ENCODE measurements at regions not wholly inside any gene's neighbourhood (a gene's known extent, or its start where the extent isn't known, plus 50 kb on each side); places are given as distances from the start of the nearest gene placed in this dataset.

DNA sequence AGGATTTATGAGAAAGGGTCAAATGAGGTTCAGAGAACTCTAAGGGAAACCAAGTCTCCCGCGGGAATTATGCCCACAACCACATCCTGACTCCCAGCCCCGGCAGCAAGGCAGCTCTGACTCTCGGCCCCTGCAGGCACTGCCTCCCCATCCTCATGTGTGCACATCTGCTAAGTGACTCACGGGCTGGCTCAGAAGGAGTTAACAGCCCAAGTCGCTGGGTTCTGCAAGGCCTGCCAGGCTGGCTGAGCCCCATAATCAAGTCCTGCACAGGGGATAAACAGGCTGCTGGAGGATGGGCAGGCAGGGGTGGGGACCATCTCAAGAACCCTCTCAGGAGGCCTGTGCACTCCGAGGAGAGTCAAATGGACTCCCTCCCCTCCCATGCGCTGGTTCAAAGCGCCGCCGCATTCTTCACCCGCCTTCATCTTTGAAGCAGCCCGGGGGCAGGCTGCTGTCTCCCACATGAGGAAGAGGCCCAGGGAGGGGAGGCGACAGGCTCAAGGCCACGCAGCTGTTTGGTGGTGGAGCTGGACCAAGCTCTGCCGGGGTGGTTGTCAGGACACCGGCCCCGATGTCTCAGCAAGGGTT lies 344.3 kb downstream of the MATN1 start (continued):
- TF ChIP-seq GABPA (IDR thresholded peaks at IDR 0.05 in 1 of 2, conservative IDR thresholded peaks at IDR 0.05 in 1 of 2): no peak

DNA sequence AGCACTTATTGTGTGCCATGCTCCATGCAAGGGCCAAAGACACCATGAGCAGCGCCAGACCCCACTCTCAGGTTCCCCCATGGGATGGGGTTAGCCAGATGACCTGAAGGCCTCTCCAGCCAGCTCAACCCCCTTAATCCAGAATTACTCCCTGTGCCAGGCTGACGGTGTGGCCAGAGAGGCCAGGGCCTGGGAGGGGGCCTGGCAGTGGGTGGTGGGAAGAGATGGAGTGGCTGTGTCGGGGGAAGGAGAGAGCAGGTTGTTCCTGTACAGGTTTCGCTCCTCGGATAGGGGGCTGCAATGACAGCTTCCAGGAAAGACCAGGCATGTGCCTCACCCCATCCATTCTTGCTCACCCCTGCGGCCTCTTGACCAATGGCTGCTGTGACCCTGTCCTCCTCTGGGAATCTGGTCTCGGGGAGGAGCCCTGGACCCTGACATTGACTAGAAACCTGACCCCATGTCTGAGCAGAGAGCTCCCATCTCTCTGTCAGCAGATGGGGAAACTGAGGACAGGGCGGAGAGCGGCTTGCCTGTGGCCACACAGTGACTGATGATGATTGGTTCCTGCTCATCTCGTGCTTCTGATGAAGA lies 345.3 kb downstream of the MATN1 start:
- no peak for DNase-seq (ENCODE audit: low spot score)
- Histone ChIP-seq H3K27ac (ENCODE audit: low read depth in 1 of 2, low read length in 2 of 2) (no peak overlapping the region), H3K36me3 (ENCODE audit: control insufficient read depth in 4 of 4, insufficient read depth in 3 of 4, low read depth in 1 of 4, low read length in 3 of 4) (no peaks in the 10 kb centered on the region), H3K9me3 (ENCODE audit: control insufficient read depth in 4 of 4, low read length in 3 of 4) (no peaks in the 10 kb centered on the region), H3K9ac (ENCODE audit: low read depth in 1 of 2, low read length in 2 of 2) (no peak overlapping the region), H3K4me3 (ENCODE audit: low read depth in 1 of 3, low read length in 3 of 3) (no peak overlapping the region), H3K4me1 (ENCODE audit: control insufficient read depth in 4 of 4, insufficient read depth in 4 of 4, low read length in 3 of 4) (no peaks in the 10 kb centered on the region), H3K27me3 (ENCODE audit: control insufficient read depth in 4 of 4, insufficient read depth in 4 of 4, low read length in 3 of 4) (no peaks in the 10 kb centered on the region)
- TF ChIP-seq JUND (IDR thresholded peaks at IDR 0.05): no peak
- no peak for TF ChIP-seq RAD21 (IDR thresholded peaks at IDR 0.05)
- TF ChIP-seq FOXA1 (IDR thresholded peaks at IDR 0.05): no peak
- TF ChIP-seq RXRA (IDR thresholded peaks at IDR 0.05): no peak
- TF ChIP-seq SP1 (IDR thresholded peaks at IDR 0.05): no peak
- TF ChIP-seq YY1 (IDR thresholded peaks at IDR 0.05): no peak
- no peak for TF ChIP-seq EGR1 (IDR thresholded peaks at IDR 0.05; ENCODE audit: low read depth in 2 of 2)
- no peak for TF ChIP-seq FOXA2 (IDR thresholded peaks at IDR 0.05)
- no peak for TF ChIP-seq NR2F2 (IDR thresholded peaks at IDR 0.05)
- TF ChIP-seq, protein P1, sequence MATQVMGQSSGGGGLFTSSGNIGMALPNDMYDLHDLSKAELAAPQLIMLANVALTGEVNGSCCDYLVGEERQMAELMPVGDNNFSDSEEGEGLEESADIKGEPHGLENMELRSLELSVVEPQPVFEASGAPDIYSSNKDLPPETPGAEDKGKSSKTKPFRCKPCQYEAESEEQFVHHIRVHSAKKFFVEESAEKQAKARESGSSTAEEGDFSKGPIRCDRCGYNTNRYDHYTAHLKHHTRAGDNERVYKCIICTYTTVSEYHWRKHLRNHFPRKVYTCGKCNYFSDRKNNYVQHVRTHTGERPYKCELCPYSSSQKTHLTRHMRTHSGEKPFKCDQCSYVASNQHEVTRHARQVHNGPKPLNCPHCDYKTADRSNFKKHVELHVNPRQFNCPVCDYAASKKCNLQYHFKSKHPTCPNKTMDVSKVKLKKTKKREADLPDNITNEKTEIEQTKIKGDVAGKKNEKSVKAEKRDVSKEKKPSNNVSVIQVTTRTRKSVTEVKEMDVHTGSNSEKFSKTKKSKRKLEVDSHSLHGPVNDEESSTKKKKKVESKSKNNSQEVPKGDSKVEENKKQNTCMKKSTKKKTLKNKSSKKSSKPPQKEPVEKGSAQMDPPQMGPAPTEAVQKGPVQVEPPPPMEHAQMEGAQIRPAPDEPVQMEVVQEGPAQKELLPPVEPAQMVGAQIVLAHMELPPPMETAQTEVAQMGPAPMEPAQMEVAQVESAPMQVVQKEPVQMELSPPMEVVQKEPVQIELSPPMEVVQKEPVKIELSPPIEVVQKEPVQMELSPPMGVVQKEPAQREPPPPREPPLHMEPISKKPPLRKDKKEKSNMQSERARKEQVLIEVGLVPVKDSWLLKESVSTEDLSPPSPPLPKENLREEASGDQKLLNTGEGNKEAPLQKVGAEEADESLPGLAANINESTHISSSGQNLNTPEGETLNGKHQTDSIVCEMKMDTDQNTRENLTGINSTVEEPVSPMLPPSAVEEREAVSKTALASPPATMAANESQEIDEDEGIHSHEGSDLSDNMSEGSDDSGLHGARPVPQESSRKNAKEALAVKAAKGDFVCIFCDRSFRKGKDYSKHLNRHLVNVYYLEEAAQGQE (IDR thresholded peaks at IDR 0.05): no peak
- TF ChIP-seq, protein P2, sequence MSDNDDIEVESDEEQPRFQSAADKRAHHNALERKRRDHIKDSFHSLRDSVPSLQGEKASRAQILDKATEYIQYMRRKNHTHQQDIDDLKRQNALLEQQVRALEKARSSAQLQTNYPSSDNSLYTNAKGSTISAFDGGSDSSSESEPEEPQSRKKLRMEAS (IDR thresholded peaks at IDR 0.05): no peak
- TF ChIP-seq, protein P3, sequence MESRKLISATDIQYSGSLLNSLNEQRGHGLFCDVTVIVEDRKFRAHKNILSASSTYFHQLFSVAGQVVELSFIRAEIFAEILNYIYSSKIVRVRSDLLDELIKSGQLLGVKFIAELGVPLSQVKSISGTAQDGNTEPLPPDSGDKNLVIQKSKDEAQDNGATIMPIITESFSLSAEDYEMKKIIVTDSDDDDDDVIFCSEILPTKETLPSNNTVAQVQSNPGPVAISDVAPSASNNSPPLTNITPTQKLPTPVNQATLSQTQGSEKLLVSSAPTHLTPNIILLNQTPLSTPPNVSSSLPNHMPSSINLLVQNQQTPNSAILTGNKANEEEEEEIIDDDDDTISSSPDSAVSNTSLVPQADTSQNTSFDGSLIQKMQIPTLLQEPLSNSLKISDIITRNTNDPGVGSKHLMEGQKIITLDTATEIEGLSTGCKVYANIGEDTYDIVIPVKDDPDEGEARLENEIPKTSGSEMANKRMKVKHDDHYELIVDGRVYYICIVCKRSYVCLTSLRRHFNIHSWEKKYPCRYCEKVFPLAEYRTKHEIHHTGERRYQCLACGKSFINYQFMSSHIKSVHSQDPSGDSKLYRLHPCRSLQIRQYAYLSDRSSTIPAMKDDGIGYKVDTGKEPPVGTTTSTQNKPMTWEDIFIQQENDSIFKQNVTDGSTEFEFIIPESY (IDR thresholded peaks at IDR 0.05): no peak
- no peak for TF ChIP-seq HNF4A (conservative IDR thresholded peaks at IDR 0.05)
- TF ChIP-seq, protein P4, sequence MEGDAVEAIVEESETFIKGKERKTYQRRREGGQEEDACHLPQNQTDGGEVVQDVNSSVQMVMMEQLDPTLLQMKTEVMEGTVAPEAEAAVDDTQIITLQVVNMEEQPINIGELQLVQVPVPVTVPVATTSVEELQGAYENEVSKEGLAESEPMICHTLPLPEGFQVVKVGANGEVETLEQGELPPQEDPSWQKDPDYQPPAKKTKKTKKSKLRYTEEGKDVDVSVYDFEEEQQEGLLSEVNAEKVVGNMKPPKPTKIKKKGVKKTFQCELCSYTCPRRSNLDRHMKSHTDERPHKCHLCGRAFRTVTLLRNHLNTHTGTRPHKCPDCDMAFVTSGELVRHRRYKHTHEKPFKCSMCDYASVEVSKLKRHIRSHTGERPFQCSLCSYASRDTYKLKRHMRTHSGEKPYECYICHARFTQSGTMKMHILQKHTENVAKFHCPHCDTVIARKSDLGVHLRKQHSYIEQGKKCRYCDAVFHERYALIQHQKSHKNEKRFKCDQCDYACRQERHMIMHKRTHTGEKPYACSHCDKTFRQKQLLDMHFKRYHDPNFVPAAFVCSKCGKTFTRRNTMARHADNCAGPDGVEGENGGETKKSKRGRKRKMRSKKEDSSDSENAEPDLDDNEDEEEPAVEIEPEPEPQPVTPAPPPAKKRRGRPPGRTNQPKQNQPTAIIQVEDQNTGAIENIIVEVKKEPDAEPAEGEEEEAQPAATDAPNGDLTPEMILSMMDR (IDR thresholded peaks at IDR 0.05; ENCODE audit: low read depth, low read length, missing input control): no peak
- TF ChIP-seq, protein P5, sequence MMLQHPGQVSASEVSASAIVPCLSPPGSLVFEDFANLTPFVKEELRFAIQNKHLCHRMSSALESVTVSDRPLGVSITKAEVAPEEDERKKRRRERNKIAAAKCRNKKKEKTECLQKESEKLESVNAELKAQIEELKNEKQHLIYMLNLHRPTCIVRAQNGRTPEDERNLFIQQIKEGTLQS (IDR thresholded peaks at IDR 0.05): no peak
- TF ChIP-seq GABPA (IDR thresholded peaks at IDR 0.05 in 1 of 2, conservative IDR thresholded peaks at IDR 0.05 in 1 of 2): no peak
- WGBS: 72% methylated on average over 10 of the region's 10 CpGs
